Stimulated activated CD4-positive, alpha-beta T cell treated with anti-CD3 and anti-CD28 coated beads, TNF-alpha, amount 100 ng/mL, for 48 hours (primary cell): ENCODE measurements at regions not wholly inside any gene's neighbourhood (a gene's known extent, or its start where the extent isn't known, plus 50 kb on each side); places are given as distances from the start of the nearest gene placed in this dataset.

Experiments used
- DNase-seq, 3 donors: peaks; one replicate each; pipeline ENCODE4 v3.0.0-alpha.2; 2020; ENCODE audit warnings: low read depth in 3 of 3

DNA sequence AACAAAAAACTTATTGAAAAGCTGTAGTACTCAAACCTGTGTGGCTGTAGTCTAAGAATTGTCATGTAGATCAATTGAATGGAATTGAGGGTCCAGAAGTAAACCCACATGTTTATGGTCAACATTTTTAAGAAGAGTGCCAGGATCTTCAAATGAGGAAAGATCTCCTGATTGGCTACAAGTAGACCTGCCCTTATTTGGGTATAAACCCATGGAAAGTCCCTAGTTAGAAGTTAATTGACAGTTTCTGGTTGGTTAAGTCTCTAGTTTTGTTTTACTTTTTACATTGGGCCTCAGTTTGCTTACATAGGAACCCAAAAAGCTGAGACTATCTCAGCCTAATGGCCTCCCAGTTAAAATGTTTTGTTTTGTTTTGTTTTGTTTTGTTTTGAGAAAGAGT, 91.9 kb upstream of the RESF1 start:
- no peak for DNase-seq

DNA sequence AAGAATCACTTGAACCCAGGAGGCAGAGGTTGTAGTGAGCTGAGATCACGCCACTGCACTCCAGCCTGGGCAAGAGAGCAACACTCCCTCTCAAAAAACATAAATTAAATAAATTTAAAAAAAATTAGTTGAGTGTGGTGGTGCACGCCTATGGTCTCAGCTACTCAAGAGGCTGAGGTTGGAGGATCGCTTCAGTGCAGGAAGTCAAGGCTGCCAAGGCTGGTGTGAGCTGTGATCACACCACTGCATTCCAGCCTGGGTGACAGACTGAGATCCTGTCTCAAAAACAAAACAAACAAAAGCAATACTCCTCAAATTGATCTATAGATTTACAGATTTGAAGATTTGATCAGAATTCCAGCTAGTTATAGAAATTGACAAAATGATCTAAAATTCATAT, 92.7 kb upstream of the RESF1 start:
- no peak for DNase-seq

GRCh38 chr12:31865023-31865422, 94.2 kb upstream of the RESF1 start:
- no peak for DNase-seq

GRCh38 chr12:31861360-31861759, 97.9 kb upstream of the RESF1 start:
- no peak for DNase-seq

DNA sequence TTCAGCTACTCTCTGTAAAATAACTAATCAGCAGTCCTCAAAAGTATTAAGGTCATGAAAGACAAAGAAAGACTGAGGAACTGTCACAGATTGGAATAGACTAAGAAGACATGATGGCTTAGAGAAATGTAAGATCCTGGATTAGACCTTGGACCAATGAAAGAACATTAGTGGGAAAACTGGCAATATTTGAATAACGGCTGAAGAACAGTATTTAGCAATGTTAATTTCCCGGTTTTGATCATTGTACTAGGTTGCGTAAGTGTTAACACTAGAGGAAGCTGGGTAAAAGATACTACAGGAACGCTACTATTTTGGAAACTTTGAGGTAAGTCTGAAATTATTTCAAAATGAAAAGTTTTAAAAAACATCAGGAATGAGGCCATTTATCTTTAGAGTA, 98.8 kb upstream of the RESF1 start:
- DNase-seq = no peak

GRCh38 chr12:31859232-31859977, 99.8 kb upstream of the RESF1 start:
- no peak for DNase-seq

DNA sequence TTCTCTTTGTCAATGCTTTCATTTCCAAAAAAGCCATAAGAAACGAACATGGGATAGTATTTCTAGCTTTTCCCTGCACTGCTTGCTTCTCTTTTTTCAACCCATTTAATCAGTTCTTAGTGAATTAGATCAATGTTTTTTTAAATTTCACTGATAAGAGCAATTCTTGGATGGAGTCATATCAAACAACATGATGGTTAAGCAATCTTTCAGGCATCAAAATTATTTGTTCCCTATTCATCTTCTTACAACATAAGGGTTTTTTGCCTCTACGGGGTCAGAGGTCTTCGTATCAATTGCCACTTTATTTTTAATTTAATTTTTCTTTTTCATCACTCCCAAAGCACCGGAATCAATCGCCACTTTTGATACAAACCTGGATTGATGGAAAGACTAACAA, 103.8 kb upstream of the RESF1 start:
- DNase-seq = no peak

DNA sequence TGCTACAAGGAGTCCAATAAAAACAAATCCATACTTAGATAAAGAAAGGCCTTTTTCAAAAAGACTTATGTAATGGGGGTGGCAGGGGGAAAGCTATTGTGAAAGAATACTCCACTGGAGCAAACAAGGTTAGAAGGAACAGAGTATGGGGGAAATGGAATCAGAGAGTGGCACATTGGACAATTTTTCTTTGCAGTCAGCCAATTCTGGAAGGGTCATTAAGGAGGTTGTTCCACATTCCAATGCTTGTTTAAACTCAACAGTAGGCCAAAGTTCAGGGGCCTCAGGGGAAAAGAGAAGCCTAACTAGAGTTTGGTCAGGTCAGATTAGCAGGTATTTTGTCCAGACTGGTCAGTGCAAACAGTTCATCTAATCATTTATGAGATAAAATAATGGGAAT, 105.2 kb upstream of the RESF1 start:
- no peak for DNase-seq

DNA sequence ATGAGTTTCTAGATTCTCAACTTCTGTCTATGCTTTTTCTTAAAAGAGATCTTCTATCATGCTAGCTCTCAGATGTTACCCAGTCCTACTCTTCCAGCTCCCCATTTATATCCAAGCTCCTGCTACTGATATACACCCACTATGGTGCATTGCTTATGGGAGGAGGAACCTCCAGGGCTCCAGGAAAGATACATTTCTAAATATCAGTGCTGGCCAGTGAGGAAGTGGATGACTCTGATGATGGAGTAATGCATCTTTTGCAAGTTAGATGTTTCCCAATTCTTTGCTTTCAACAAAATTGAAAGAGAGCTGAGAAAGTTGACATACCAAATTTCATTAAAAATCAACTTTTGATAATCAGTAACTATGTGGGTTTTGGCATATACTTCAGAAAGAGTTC, 105.7 kb upstream of the RESF1 start:
- no peak for DNase-seq

GRCh38 chr12:31850268-31850667, 108.9 kb upstream of the RESF1 start:
- DNase-seq = no peak

- DNase-seq = no peak
These were observed 110.0 kb upstream of the RESF1 start for GRCh38 chr12:31849090-31849687.

- DNase-seq = no peak
These were observed 112.8 kb upstream of the RESF1 start for GRCh38 chr12:31846405-31846804.

DNA sequence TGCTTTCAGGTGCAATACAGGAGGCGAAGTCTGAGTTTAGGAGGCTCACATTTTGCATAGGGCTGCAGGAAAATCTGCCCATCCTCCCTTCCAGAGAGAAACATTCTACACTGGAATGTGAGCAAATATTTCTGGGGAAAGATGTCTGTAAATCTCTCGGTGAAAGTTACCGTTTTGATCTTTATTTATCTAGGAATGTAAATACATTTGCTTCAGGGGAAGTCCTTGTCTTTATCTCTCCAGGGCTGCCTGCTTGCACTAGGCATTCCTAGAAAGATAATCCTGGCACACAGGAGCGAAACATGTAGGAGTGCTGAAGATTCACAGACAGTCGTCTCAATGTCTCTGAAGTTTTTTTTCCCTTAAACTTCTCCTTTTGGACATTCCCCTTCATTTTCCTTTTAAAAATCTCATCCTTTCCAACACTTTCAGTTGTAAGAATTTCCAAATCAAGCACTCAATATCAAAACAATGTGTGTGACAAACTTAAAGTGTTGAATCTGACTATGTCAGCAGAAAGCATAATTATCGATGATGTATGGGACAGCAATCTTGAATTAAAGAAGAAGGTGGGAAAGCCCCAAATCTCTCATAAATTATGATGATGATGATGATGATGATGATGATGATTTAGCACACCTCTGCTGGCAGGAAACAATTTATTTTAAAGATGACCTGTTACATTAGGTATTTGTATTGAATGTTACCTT, 113.4 kb upstream of the RESF1 start:
- no peak for DNase-seq

GRCh38 chr12:31843398-31844095, 114.7 kb upstream of the AMN1 start:
- DNase-seq = no peak

DNA sequence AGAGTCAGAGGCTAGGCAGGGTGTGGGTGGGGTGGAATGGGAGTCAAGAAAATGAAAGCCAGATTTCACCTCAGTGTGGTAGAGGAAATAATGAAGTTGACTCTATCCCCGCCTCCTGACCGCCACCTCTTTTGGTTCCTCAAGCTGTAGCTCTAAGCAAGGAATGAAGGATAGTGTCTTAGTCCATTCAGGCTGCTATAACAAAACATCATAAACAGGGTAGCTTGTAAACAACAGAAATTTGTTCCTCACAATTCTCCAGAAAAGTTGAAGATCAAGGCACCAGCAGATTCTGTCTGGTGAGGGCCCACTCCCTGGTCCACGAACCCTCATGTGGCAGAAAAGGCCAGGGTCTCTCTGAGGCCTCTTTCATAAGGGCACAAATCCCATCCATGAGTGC, 109.1 kb upstream of the AMN1 start:
- no peak for DNase-seq

DNA sequence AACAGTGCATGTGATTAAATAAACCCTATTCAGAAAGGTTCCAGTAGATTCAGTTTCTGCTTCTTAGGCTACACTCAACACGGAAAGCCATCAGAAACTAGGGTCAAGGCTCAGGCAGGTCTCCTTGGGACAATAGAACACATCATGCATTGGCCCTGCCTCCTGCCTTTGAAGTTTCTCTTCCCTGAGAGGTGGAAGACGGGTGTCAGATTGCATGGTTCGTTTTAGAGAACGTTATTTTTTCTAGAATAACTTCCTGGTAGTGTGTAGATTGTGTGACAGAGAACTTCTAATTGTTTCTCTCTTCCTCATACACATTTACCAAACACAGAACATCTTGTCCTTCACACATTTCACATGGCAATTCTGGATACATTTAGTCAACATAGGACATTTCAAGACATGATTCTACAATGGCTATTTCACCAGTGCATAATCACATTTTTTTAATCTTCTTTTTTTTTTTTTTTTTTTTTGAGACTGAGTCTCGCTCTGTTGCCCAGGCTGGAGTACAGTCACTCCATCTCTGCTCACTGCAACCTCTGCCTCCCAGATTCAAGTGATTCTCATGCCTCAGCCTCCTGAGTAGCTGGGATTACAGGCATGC, 106.6 kb upstream of the AMN1 start:
- no peak for DNase-seq

DNA sequence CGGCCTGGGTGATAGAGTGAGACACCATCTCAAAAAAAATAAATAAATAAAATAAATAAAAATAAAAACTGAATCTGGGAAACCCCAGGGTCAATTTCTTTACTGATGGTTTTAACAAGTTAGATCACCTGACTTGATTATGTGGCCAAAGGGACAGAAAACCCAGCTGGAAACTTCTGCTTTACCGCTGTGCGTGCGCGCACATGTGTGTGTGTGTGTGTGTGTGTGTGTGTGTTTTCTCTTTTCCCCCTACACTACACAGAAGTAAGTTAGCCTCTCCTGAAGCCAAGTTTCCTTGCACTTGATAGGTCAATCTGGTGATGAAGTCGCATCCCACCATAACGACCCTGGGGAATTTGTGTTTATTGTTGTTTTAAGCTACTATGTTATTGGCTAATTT, 105.3 kb upstream of the AMN1 start:
- no peak for DNase-seq

DNA sequence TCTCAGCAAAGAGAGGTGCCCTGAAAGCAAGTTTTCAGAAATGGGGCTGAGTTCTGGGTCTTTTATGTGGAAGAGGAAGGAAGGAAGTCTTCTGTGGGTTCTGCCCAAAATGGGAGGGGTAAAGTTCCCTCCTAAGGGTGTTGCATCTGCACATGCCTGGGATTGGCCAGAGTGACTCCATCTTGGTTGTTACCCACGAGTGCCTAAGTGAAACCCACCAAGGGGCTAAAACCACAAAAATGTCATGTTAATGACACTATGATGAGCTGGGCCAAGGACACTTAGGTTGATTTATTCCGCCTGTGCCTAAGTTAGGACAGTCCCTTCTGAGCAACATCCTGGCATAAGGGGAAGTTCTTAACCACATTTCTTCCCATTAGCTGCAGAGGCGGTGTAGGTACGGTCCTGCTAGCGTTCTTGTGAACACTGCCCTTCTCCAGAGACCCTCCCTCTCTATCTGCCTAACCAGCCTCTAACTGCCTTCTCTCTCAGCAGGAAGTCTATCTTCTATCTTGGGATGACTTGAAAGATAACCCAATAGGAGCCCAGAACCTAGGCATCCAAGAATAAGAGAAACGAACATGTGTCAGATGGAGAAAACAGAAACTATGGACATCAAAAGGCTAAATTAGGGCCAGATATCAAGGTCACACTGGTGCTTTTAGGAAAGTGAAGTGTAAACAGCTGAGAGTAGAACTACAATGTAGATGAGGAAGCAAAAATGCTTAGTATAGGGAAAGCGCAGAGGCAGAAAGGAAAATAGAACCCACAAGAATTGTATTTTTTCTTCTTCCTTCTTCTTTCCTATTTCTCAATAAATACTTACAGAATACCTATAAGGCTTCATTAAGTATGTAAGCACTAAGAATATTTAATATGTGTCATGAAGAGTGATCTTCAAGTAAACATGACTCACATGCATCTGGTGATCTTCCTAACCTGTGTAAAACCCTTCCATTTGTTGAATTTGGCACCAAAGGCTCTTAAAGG, 104.2 kb upstream of the AMN1 start:
- DNase-seq = peak in 1 of 3 donors; percentile 6

- no peak for DNase-seq
These were observed 99.2 kb upstream of the AMN1 start for GRCh38 chr12:31828071-31828470.

DNA sequence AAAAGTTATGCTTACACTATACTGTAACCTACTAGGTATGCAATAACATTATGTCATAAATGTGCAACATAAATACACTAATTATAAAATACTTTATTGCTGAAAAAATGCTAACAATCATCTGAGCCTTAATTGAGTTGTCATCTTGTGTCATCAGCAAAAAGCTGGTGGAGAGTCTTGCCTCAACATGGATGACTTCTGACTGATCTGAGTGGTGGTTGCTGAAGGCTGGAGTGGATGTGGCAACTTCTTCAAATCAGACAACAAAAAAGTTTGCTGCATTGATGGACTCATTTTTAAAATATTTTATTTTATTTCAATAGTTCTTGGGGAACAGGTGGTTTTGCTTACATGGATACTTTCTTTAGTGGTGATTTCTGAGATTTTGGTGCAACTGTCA, 93.9 kb upstream of the AMN1 start:
- DNase-seq = no peak

DNA sequence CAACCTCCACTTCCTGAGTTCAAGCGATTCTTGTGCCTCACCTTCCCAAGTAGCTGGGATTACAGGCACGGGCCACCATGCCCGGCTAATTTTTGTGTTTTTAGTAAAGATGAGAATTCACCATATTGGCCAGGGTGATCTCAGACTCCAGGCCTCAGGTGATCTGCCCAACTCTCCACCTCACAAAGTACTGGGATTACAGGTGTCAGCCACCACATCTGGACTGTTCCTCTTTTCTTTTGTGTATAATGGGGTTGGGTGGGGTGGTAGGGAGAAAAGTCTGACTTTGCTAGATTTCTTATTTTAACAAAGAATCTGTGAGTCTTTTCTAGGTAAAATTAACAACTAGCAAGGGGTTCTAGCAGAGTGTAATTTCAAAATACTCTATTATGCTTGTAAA, 92.7 kb upstream of the AMN1 start:
- no peak for DNase-seq
